IPS-20b (cell line): ENCODE measurements at regions not wholly inside any gene's neighbourhood (a gene's known extent, or its start where the extent isn't known, plus 50 kb on each side); places are given as distances from the start of the nearest gene placed in this dataset.

Experiments used
- H3K27ac ChIP-seq: one replicate; pipeline ENCODE4 v1.5.1; 2013; ENCODE audit warnings: low read length
- H3K27me3 ChIP-seq: 2 replicates; pipeline ENCODE4 v1.6.1; 2013; ENCODE audit warnings: mild to moderate bottlenecking, low read length, inconsistent platforms; ENCODE audit not compliant: insufficient read depth
- H3K36me3 ChIP-seq: 2 replicates; pipeline ENCODE4 v1.6.1; 2013; ENCODE audit warnings: low read depth, mild to moderate bottlenecking, inconsistent platforms, low read length, moderate library complexity; ENCODE audit not compliant: insufficient read depth
- H3K4me1 ChIP-seq: 2 replicates; pipeline ENCODE4 v1.6.1; 2013; ENCODE audit warnings: mild to moderate bottlenecking, control low read depth, inconsistent platforms, low read length, moderate library complexity; ENCODE audit not compliant: insufficient read depth
- H3K4me3 ChIP-seq: 2 replicates; pipeline ENCODE4 v1.5.1; 2013; ENCODE audit warnings: mild to moderate bottlenecking, low read length, inconsistent platforms
- H3K9ac ChIP-seq: 2 replicates; pipeline ENCODE4 v1.6.1; 2013; ENCODE audit warnings: low read depth, mild to moderate bottlenecking, inconsistent platforms, low read length, moderate library complexity
- H3K9me3 ChIP-seq: 2 replicates; pipeline ENCODE4 v1.6.1; 2013; ENCODE audit warnings: mild to moderate bottlenecking, low read depth, low read length, inconsistent platforms; ENCODE audit not compliant: insufficient read depth

DNA sequence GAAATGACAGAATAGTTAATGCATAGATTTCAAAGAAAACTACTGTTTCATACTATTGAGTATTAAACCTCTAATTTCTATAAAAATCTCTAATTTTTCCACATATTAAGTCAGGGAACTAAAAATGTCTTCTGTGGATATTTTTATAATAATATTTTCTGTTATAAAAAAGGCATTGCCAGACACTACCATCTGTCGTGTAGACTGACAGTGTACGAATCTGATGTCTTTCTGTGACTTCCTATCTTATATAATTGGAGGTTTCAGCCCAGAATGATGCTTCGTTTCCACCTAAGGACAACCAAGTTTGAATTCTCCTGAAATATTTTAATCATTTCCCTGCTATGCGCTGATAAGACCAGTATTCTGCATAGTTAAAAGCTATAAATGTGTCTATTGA is 456.6 kb upstream of the ARRDC3 start:
- Histone ChIP-seq H3K27ac (no peak overlapping the region), H3K9me3 (no peaks in the 10 kb centered on the region), H3K27me3 (no peaks in the 10 kb centered on the region), H3K4me3 (no peak overlapping the region), H3K9ac (no peak overlapping the region), H3K4me1 (peaks cover 6% of the 10 kb centered on the region; the same call in 1 of the 2 replicates), H3K36me3 (no peaks in the 10 kb centered on the region)

DNA sequence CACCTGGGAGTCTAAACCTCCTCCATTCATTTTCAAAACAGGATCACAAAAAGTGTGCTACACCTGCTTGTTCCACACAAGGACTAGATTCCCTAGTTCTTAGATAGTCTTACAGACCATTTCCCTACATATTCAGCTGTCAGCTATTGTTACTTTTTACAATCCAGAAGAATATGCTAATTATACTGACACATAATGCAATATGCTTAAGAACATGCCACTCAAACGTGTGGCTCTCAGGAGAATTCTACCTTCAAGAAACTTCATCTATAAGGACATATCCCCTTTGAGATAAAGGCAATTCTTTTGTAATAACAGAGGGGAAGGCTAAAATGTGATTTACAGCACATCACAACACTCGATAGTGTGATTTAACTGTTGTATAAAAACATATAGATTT is 456.1 kb upstream of the ARRDC3 start:
- Histone ChIP-seq H3K9me3 (no peaks in the 10 kb centered on the region), H3K27ac (no peak overlapping the region), H3K4me1 (peaks cover 6% of the 10 kb centered on the region; the same call in 1 of the 2 replicates), H3K36me3 (no peaks in the 10 kb centered on the region), H3K9ac (no peak overlapping the region), H3K27me3 (no peaks in the 10 kb centered on the region), H3K4me3 (no peak overlapping the region)

- Histone ChIP-seq H3K36me3 (no peaks in the 10 kb centered on the region), H3K4me3 (no peak overlapping the region), H3K9ac (no peak overlapping the region), H3K9me3 (no peaks in the 10 kb centered on the region), H3K4me1 (no peaks in the 10 kb centered on the region), H3K27ac (no peak overlapping the region), H3K27me3 (no peaks in the 10 kb centered on the region)
Measured at GRCh38 chr5:91830361-91830953, 447.3 kb upstream of the ARRDC3 start.

- no peaks in the 10 kb centered on the region for H3K9me3 ChIP-seq
- no peak overlapping the region for H3K27ac ChIP-seq
- H3K4me1 ChIP-seq = no peaks in the 10 kb centered on the region
- H3K36me3 ChIP-seq = no peaks in the 10 kb centered on the region
- H3K4me3 ChIP-seq = no peak overlapping the region
- no peaks in the 10 kb centered on the region for H3K27me3 ChIP-seq
- no peak overlapping the region for H3K9ac ChIP-seq
Measured at GRCh38 chr5:91825618-91826017, 442.5 kb upstream of the ARRDC3 start.

DNA sequence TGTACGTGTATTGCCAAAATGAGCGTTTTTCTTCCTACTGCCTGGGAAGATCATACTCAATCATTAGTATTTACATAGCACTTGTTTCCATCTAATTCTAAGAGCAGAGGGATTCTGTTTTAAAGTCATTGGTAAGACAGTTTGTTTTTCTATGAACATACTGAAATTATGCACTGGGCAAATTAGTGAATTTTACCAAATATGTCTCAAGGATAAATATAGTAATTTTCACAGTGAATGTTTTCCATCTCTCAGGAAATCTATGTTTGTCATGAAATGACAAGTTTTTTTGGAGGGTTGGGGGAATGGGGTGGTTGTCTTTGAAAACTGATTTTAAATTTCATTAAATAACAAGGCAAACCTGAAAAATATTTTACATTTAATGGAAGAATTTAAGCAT is 441.3 kb upstream of the ARRDC3 start:
- Histone ChIP-seq H3K9ac (no peak overlapping the region), H3K27me3 (no peaks in the 10 kb centered on the region), H3K9me3 (no peaks in the 10 kb centered on the region), H3K36me3 (no peaks in the 10 kb centered on the region), H3K4me1 (no peaks in the 10 kb centered on the region), H3K27ac (no peak overlapping the region), H3K4me3 (no peak overlapping the region)

DNA sequence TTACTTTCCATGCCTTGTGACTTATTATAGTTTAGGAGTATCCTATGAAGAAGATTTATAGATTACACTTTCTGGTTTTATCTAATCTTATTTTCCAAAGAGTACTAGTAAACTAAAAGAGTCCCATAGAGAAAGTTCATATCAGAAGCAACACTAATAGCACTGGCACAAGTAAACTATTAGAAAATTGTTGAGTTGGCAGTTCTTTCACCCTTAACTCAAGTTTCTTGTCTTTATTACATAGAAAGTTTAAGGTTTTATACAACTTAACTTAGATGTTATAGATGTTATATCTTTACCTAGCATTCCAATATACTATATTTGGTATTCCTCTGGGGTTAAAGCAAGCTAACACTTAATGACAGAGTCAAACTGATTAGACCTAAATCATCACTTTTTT is 437.8 kb upstream of the ARRDC3 start:
- Histone ChIP-seq H3K9me3 (no peaks in the 10 kb centered on the region), H3K4me1 (no peaks in the 10 kb centered on the region), H3K9ac (no peak overlapping the region), H3K4me3 (no peak overlapping the region), H3K27me3 (no peaks in the 10 kb centered on the region), H3K36me3 (no peaks in the 10 kb centered on the region), H3K27ac (no peak overlapping the region)

GRCh38 chr5:91816681-91817080 is 433.6 kb upstream of the ARRDC3 start:
- Histone ChIP-seq H3K4me1 (no peaks in the 10 kb centered on the region), H3K9ac (no peak overlapping the region), H3K4me3 (no peak overlapping the region), H3K36me3 (no peaks in the 10 kb centered on the region), H3K27me3 (no peaks in the 10 kb centered on the region), H3K27ac (no peak overlapping the region), H3K9me3 (no peaks in the 10 kb centered on the region)

DNA sequence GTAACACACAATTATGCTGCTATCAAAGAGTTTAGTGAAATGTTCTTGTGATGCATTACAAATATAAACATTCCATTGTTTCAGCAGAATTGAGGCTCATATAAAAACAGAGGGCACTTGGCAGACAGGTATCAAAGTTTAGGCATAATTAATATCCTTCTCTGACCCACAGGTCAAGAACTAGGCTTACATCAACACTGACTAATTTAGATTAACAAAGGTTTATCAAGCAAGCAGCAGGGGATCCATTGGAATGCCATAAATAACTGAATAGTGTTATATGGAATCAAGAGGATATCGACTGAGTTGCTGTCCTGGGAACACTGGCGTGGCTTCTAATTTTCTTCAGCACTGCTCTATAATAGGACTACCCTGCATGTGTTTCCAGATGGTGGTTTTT is 414.5 kb upstream of the ARRDC3 start:
- no peaks in the 10 kb centered on the region for H3K36me3 ChIP-seq
- no peak overlapping the region for H3K27ac ChIP-seq
- peaks cover 6% of the 10 kb centered on the region; the same call in 1 of the 2 replicates for H3K4me1 ChIP-seq
- no peaks in the 10 kb centered on the region for H3K27me3 ChIP-seq
- H3K4me3 ChIP-seq = no peak overlapping the region
- H3K9me3 ChIP-seq = peaks cover 5% of the 10 kb centered on the region; the same call in 1 of the 2 replicates
- H3K9ac ChIP-seq = no peak overlapping the region

DNA sequence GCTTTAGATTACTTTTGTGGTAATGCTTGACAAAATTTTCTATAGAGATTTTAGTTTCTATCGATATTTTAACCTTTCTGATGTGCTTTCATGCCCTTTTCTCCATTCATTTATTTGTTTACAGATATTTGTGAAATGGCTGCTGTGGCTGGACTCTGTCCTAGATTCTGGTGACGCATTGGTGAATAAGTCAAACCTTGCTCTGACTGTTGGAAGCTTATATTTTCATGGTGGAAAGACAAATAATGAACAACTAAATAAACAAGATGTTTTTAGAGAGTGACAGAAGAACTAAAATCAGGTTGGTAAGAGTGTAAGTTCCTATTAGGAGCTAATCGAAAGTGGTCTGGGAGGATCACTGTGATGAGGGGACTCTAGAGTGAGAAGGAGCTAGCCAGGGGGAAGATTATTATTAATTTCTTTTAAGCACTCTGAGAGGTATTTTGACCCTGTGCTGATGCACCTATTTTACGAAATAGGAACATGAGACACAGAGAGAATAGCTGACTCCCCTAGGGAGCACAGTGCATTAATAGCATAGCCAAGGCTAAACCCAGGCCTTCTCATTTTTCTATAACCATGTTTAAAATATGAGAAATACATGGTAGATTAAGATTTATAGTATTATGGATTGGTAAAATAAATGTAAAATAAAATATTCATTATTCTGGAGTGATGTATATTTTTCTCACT is 411.9 kb upstream of the ARRDC3 start:
- H3K27ac ChIP-seq = no peak overlapping the region
- H3K9me3 ChIP-seq = no peaks in the 10 kb centered on the region
- peaks cover 6% of the 10 kb centered on the region; the same call in 1 of the 2 replicates for H3K4me1 ChIP-seq
- no peaks in the 10 kb centered on the region for H3K36me3 ChIP-seq
- no peak overlapping the region for H3K4me3 ChIP-seq
- H3K9ac ChIP-seq = no peak overlapping the region
- no peaks in the 10 kb centered on the region for H3K27me3 ChIP-seq

- Histone ChIP-seq H3K9me3 (no peaks in the 10 kb centered on the region), H3K4me1 (peaks cover 6% of the 10 kb centered on the region; the same call in 1 of the 2 replicates), H3K4me3 (no peak overlapping the region), H3K27me3 (no peaks in the 10 kb centered on the region), H3K9ac (no peak overlapping the region), H3K36me3 (no peaks in the 10 kb centered on the region), H3K27ac (no peak overlapping the region)
Measured at GRCh38 chr5:91794455-91794854, 411.3 kb upstream of the ARRDC3 start.

DNA sequence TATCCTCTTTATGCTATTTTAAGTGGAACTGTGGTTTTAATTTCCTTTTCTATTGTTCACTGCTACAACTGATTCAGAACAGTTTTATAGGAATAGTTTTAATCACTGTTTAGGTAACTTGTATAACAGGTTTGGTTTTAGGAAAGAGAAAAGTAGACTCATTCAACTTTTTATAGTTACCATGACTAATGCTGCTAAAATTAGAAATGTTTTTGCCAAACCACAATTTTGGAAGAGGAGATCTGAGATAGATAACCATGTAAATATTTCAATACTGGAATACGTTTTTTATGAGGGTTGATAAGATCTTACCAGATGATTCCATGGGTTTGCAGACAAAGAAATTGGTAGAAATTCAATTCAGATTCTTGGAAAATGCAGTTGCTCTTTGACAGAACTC is 404.6 kb upstream of the ARRDC3 start:
- Histone ChIP-seq H3K9ac (no peak overlapping the region), H3K9me3 (no peaks in the 10 kb centered on the region), H3K36me3 (no peaks in the 10 kb centered on the region), H3K4me3 (no peak overlapping the region), H3K27me3 (no peaks in the 10 kb centered on the region), H3K4me1 (peaks cover 10% of the 10 kb centered on the region; the same call in 1 of the 2 replicates), H3K27ac (no peak overlapping the region)

- no peaks in the 10 kb centered on the region for H3K9me3 ChIP-seq
- H3K36me3 ChIP-seq = no peaks in the 10 kb centered on the region
- H3K27ac ChIP-seq = no peak overlapping the region
- H3K4me1 ChIP-seq = peaks cover 3% of the 10 kb centered on the region
- no peak overlapping the region for H3K4me3 ChIP-seq
- no peaks in the 10 kb centered on the region for H3K27me3 ChIP-seq
- H3K9ac ChIP-seq = no peak overlapping the region
Measured at GRCh38 chr5:91777671-91778070, 394.6 kb upstream of the ARRDC3 start.
